ENCODE measurements at regions not wholly inside any gene's neighbourhood (a gene's known extent, or its start where the extent isn't known, plus 50 kb on each side); places are given as distances from the start of the nearest gene placed in this dataset.

GRCh38 chr3:31392568-31392967 is 140.2 kb upstream of the STT3B start:
- TF ChIP-seq CTCF (IDR thresholded peaks at IDR 0.05; ENCODE audit: extremely low read depth in 1 of 2, insufficient read depth in 1 of 2, low read depth in 1 of 2, low read length in 2 of 2) (no peak), POLR2A (IDR thresholded peaks at IDR 0.05; ENCODE audit: low read depth, low read length) (no peak), GATA2 (IDR thresholded peaks at IDR 0.05; ENCODE audit: insufficient read depth, insufficient read length, low read depth, low read length) (no peak), MAX (IDR thresholded peaks at IDR 0.05; ENCODE audit: insufficient read depth, insufficient read length) (no peak)

All from endothelial cell of umbilical vein (primary cell).